ENCODE measurements at regions not wholly inside any gene's neighbourhood (a gene's known extent, or its start where the extent isn't known, plus 50 kb on each side); places are given as distances from the start of the nearest gene placed in this dataset.

DNA sequence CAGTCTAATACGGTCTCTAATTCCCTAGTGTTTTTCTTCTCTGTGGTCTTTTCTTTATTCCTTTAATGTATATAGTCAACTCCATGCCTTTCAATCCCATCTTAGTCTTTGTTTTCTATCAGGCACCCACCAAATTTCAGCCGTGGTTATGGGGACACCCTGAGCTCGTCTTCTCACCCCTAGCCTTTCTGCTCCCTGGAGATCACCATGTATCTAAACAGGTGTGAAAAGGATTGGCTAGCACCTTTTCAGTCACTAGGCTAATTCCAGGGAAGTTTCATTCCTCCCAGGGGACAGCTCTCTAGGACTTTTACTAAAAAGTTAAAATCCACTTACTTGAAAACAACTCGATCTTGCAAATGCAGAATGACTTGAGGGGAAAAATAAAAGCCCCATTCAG, 291.3 kb downstream of the ETNK1 start:
- no peak for TF ChIP-seq POLR2A (IDR thresholded peaks at IDR 0.05; ENCODE audit: low read depth, low read length)
- TF ChIP-seq POLR2AphosphoS5 (IDR thresholded peaks at IDR 0.05; ENCODE audit: low read depth, low read length): no peak
